ENCODE measurements at regions not wholly inside any gene's neighbourhood (a gene's known extent, or its start where the extent isn't known, plus 50 kb on each side); places are given as distances from the start of the nearest gene placed in this dataset.

DNA sequence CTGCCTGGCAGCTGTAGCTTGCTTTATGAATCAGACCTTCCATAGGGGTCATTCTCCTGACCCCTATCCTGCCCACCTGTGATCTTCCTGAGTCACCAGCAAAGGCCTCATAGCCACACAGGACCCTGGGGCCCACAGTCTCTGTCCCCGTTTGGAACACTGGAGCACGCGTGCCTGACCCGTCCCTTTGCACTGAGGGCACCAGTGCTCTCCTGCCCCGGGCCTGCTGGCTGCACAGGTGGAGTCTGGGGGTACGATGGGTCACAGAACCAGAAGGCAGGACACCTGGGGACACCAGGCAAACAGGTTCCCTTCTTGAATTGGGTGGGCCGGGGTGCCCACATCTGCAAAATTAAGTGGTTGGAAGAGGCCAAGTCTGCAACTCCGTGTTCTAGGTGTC lies 97.2 kb downstream of the CPZ start:
- Histone ChIP-seq H3K79me2 (ENCODE audit: control insufficient read depth, insufficient read depth, low read length) (no peaks in the 10 kb centered on the region), H2AFZ (ENCODE audit: control insufficient read depth, low read depth, low read length) (no peak overlapping the region), H4K20me1 (ENCODE audit: control insufficient read depth, insufficient read depth) (no peaks in the 10 kb centered on the region), H3K9me3 (replicated peaks; ENCODE audit: control insufficient read depth, insufficient read depth, low read length) (no peaks in the 10 kb centered on the region), H3K27me3 (replicated peaks in 1 of 2; ENCODE audit: control insufficient read depth in 2 of 2, insufficient read depth in 2 of 2, low read length in 1 of 2) (no peaks in the 10 kb centered on the region), H3K27ac (ENCODE audit: control insufficient read depth, insufficient read depth) (no peak overlapping the region), H3K9ac (ENCODE audit: control insufficient read depth, insufficient read depth, low read length) (no peak overlapping the region), H3K4me1 (ENCODE audit: control insufficient read depth, insufficient read depth, low read length) (no peaks in the 10 kb centered on the region), H3K36me3 (ENCODE audit: control insufficient read depth in 2 of 2, insufficient read depth in 2 of 2, low read length in 1 of 2) (no peaks in the 10 kb centered on the region), H3K4me3 (no peak overlapping the region), H3K4me2 (ENCODE audit: control insufficient read depth, insufficient read depth) (no peak overlapping the region)
- ChIA-PET POLR2A (no interaction called here), CTCF (no interaction called here), RAD21 (ENCODE audit: unreplicated experiment) (no interaction called here), SMC1A (ENCODE audit: uncharacterized antibody, unreplicated experiment) (no interaction called here)
- intact Hi-C loops (cut with micrococcal nuclease; ENCODE audit: unreplicated experiment) (no loop called here), in situ Hi-C loops (cut with MboI) (no loop called here)
- DNase-seq (ENCODE audit: low read depth, low spot score) (no peak), FAIRE-seq (no peak), ATAC-seq (no peak)
- TF ChIP-seq POLR2A (IDR thresholded peaks at IDR 0.05; ENCODE audit: low read depth, low read length) (no peak), JUNB (IDR thresholded peaks at IDR 0.05) (no peak), SUPT20H (IDR thresholded peaks at IDR 0.05; ENCODE audit: borderline replicate concordance, control insufficient read depth, low read depth, low read length) (no peak), EP300 (IDR thresholded peaks at IDR 0.05; ENCODE audit: borderline replicate concordance in 1 of 2, control insufficient read depth in 1 of 2, low read depth in 2 of 2, low read length in 2 of 2) (no peak)
- TF ChIP-seq, protein P1, sequence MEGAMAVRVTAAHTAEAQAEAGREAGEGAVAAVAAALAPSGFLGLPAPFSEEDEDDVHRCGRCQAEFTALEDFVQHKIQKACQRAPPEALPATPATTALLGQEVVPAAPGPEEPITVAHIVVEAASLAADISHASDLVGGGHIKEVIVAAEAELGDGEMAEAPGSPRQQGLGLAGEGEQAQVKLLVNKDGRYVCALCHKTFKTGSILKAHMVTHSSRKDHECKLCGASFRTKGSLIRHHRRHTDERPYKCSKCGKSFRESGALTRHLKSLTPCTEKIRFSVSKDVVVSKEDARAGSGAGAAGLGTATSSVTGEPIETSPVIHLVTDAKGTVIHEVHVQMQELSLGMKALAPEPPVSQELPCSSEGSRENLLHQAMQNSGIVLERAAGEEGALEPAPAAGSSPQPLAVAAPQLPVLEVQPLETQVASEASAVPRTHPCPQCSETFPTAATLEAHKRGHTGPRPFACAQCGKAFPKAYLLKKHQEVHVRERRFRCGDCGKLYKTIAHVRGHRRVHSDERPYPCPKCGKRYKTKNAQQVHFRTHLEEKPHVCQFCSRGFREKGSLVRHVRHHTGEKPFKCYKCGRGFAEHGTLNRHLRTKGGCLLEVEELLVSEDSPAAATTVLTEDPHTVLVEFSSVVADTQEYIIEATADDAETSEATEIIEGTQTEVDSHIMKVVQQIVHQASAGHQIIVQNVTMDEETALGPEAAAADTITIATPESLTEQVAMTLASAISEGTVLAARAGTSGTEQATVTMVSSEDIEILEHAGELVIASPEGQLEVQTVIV (IDR thresholded peaks at IDR 0.05; ENCODE audit: borderline replicate concordance, partially characterized antibody) = no peak
- 14% methylated on average over 8 of the region's 8 CpGs for WGBS (ENCODE audit: insufficient coverage, insufficient replicate concordance, low lambda C conversion rate, missing lambda C conversion rate)
- BruUV-seq (replicated peaks) = no TSS peak

DNA sequence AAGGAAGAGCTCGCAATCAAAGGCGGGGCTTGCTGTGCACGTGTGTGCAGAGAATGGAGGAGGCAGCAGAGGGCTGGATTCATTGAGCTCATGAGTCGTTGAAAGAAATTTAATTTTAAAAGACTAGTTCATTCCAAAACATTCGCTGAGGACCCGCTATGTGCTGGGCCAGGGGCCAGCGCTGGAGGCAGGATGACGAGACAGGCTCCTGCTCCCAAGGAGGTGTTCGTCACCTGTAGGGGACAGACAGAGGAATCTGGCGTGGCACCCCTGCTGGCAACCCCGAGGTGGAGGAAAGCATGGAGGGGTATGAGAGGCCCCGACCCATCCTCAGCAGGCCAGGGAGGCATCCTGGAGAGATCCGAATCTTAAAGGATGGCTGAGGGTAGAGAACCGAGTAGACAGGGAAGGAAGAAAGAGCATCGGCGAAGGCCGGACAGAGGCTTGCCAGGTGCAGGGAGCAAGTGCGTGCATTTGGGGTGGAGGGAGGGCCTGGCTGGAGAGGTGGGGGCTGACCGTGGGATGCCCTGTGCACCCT lies 96.4 kb downstream of the CPZ start:
- CTCF ChIA-PET = interaction anchor here (1.5 kb wide), 1 partner anchor 229 kb away, joined by 6 read pairs; no protein-coding TSS in a partner anchor
- Histone ChIP-seq H3K27me3 (replicated peaks in 1 of 2; ENCODE audit: control insufficient read depth in 2 of 2, insufficient read depth in 2 of 2, low read length in 1 of 2) (no peaks in the 10 kb centered on the region), H3K4me2 (ENCODE audit: control insufficient read depth, insufficient read depth) (no peak overlapping the region), H3K36me3 (ENCODE audit: control insufficient read depth in 2 of 2, insufficient read depth in 2 of 2, low read length in 1 of 2) (no peaks in the 10 kb centered on the region), H3K9ac (ENCODE audit: control insufficient read depth, insufficient read depth, low read length) (no peak overlapping the region), H4K20me1 (ENCODE audit: control insufficient read depth, insufficient read depth) (no peaks in the 10 kb centered on the region), H3K4me1 (ENCODE audit: control insufficient read depth, insufficient read depth, low read length) (no peaks in the 10 kb centered on the region), H3K4me3 (no peak overlapping the region), H3K27ac (ENCODE audit: control insufficient read depth, insufficient read depth) (no peak overlapping the region), H3K9me3 (replicated peaks; ENCODE audit: control insufficient read depth, insufficient read depth, low read length) (no peaks in the 10 kb centered on the region), H3K79me2 (ENCODE audit: control insufficient read depth, insufficient read depth, low read length) (no peaks in the 10 kb centered on the region), H2AFZ (ENCODE audit: control insufficient read depth, low read depth, low read length) (no peak overlapping the region)
- DNase-seq (ENCODE audit: low read depth, low spot score) = no peak
- RAD21 ChIA-PET (ENCODE audit: unreplicated experiment) = no interaction called here
- in situ Hi-C loops (cut with MboI) = no loop called here
- no peak for FAIRE-seq
- ATAC-seq = no peak
- intact Hi-C loops (cut with micrococcal nuclease; ENCODE audit: unreplicated experiment) = loop anchor here (1.0 kb wide), 1 partner anchor 229 kb away; no protein-coding TSS in a partner anchor
- no TSS peak for BruUV-seq (replicated peaks)
- 58% methylated on average over 19 of the region's 19 CpGs for WGBS (ENCODE audit: insufficient coverage, insufficient replicate concordance, low lambda C conversion rate, missing lambda C conversion rate)
- POLR2A ChIA-PET = no interaction called here
- SMC1A ChIA-PET (ENCODE audit: uncharacterized antibody, unreplicated experiment) = no interaction called here
- TF ChIP-seq RFX5 (IDR thresholded peaks at IDR 0.05; ENCODE audit: low read depth, low read length) (no peak), ATF7 (IDR thresholded peaks at IDR 0.05; ENCODE audit: low read depth) (no peak), NRF1 (conservative IDR thresholded peaks at IDR 0.05; ENCODE audit: low read depth, low read length) (no peak), ZZZ3 (IDR thresholded peaks at IDR 0.05; ENCODE audit: control insufficient read depth, insufficient read length, low read depth) (no peak), LARP7 (IDR thresholded peaks at IDR 0.05) (no peak)
- TF ChIP-seq, protein P2, sequence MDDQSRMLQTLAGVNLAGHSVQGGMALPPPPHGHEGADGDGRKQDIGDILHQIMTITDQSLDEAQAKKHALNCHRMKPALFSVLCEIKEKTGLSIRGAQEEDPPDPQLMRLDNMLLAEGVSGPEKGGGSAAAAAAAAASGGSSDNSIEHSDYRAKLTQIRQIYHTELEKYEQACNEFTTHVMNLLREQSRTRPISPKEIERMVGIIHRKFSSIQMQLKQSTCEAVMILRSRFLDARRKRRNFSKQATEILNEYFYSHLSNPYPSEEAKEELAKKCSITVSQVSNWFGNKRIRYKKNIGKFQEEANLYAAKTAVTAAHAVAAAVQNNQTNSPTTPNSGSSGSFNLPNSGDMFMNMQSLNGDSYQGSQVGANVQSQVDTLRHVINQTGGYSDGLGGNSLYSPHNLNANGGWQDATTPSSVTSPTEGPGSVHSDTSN (IDR thresholded peaks at IDR 0.05; ENCODE audit: insufficient replicate concordance, low read depth, low read length) = no peak
- TF ChIP-seq, protein P3, sequence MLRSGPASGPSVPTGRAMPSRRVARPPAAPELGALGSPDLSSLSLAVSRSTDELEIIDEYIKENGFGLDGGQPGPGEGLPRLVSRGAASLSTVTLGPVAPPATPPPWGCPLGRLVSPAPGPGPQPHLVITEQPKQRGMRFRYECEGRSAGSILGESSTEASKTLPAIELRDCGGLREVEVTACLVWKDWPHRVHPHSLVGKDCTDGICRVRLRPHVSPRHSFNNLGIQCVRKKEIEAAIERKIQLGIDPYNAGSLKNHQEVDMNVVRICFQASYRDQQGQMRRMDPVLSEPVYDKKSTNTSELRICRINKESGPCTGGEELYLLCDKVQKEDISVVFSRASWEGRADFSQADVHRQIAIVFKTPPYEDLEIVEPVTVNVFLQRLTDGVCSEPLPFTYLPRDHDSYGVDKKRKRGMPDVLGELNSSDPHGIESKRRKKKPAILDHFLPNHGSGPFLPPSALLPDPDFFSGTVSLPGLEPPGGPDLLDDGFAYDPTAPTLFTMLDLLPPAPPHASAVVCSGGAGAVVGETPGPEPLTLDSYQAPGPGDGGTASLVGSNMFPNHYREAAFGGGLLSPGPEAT (IDR thresholded peaks at IDR 0.05; ENCODE audit: low read depth) = no peak
